ENCODE measurements at regions not wholly inside any gene's neighbourhood (a gene's known extent, or its start where the extent isn't known, plus 50 kb on each side); places are given as distances from the start of the nearest gene placed in this dataset.

DNA sequence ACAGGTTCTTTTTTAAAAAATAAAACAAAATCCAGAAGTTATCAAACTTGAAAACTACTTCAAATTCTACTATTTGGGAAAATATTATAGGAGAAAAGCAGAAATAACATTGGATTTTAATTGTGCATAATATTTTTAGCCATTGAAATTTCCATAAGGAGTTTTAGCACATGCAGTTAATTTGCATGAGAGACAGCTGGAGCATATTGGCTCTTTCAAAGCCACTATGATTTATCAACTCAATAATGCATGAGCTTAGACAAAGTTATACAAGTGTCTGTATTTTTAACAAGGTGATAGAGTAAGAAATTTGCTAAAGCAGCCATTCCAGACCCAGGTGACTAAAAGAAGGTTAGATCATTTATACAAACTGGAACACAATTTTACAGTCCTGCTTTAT, 189.0 kb upstream of the TFAP2D start:
- Histone ChIP-seq H3K4me1 (ENCODE audit: insufficient read depth, low read length) (no peaks in the 10 kb centered on the region), H3K36me3 (ENCODE audit: insufficient read depth, low read length) (no peaks in the 10 kb centered on the region), H3K27me3 (ENCODE audit: insufficient read depth, low read length) (no peaks in the 10 kb centered on the region), H3K4me2 (ENCODE audit: insufficient read depth, low read length) (no peak overlapping the region), H4K20me1 (ENCODE audit: insufficient read depth, low read length) (no peaks in the 10 kb centered on the region), H3K27ac (ENCODE audit: low read depth, low read length) (no peak overlapping the region), H3K9me3 (ENCODE audit: low read depth, low read length) (no peaks in the 10 kb centered on the region), H2AFZ (ENCODE audit: low read length) (no peak overlapping the region), H3K79me2 (ENCODE audit: insufficient read depth, low read length) (no peaks in the 10 kb centered on the region), H3K4me3 (ENCODE audit: insufficient read depth, low read length) (no peak overlapping the region)
- TF ChIP-seq, protein P1, sequence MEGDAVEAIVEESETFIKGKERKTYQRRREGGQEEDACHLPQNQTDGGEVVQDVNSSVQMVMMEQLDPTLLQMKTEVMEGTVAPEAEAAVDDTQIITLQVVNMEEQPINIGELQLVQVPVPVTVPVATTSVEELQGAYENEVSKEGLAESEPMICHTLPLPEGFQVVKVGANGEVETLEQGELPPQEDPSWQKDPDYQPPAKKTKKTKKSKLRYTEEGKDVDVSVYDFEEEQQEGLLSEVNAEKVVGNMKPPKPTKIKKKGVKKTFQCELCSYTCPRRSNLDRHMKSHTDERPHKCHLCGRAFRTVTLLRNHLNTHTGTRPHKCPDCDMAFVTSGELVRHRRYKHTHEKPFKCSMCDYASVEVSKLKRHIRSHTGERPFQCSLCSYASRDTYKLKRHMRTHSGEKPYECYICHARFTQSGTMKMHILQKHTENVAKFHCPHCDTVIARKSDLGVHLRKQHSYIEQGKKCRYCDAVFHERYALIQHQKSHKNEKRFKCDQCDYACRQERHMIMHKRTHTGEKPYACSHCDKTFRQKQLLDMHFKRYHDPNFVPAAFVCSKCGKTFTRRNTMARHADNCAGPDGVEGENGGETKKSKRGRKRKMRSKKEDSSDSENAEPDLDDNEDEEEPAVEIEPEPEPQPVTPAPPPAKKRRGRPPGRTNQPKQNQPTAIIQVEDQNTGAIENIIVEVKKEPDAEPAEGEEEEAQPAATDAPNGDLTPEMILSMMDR (IDR thresholded peaks at IDR 0.05; ENCODE audit: extremely low read depth, low read depth, low read length) = no peak
- no peak for DNase-seq (ENCODE audit: insufficient read length, low spot score, missing footprints)

DNA sequence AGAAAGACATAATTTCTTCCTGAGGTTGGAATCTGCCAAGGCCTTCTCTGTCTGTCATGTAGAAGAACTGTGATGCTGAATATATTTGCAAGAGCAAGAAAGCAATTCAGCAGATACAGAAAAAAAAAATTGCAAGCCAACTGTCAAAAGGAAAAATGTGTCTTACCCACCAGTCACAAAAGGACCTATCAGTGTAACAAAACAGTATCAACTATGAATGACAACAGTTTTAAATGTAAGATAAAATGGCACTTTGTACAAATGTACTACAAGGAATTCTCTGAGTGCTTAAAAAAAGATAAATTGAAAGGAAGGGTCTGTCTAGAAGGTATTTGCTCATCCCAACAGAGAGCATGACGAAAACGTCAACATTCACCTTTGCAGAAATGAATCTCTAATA, 185.3 kb upstream of the TFAP2D start:
- H3K79me2 ChIP-seq (ENCODE audit: insufficient read depth, low read length) = no peaks in the 10 kb centered on the region
- H3K4me3 ChIP-seq (ENCODE audit: insufficient read depth, low read length) = no peak overlapping the region
- no peaks in the 10 kb centered on the region for H3K4me1 ChIP-seq (ENCODE audit: insufficient read depth, low read length)
- no peak overlapping the region for H3K4me2 ChIP-seq (ENCODE audit: insufficient read depth, low read length)
- no peaks in the 10 kb centered on the region for H4K20me1 ChIP-seq (ENCODE audit: insufficient read depth, low read length)
- TF ChIP-seq, protein P1 (IDR thresholded peaks at IDR 0.05; ENCODE audit: extremely low read depth, low read depth, low read length) = no peak
- no peak for DNase-seq (ENCODE audit: insufficient read length, low spot score, missing footprints)
- no peak overlapping the region for H2AFZ ChIP-seq (ENCODE audit: low read length)
- no peak overlapping the region for H3K27ac ChIP-seq (ENCODE audit: low read depth, low read length)
- H3K9me3 ChIP-seq (ENCODE audit: low read depth, low read length) = no peaks in the 10 kb centered on the region
- H3K27me3 ChIP-seq (ENCODE audit: insufficient read depth, low read length) = no peaks in the 10 kb centered on the region
- no peaks in the 10 kb centered on the region for H3K36me3 ChIP-seq (ENCODE audit: insufficient read depth, low read length)

DNA sequence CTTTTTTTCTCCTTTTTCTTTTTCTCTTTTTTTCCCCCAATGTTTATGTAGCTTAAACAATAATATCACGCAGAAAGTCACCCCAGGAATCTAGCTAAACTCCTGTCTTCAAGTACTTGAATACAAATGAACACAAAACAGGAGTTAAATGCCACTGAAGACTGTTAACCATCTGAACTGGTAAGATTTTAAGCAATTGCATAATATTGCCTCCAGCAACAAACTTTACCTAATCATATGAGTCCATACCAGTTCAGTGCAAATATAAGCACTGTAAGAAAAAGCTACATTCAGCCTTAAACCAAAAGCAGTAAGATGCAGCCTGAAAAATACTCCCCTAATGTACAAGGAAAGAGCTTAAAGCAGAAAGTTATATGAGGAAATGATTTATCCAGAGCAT, 173.9 kb upstream of the TFAP2D start:
- no peaks in the 10 kb centered on the region for H3K9me3 ChIP-seq (ENCODE audit: low read depth, low read length)
- H3K27ac ChIP-seq (ENCODE audit: low read depth, low read length) = no peak overlapping the region
- no peaks in the 10 kb centered on the region for H3K4me1 ChIP-seq (ENCODE audit: insufficient read depth, low read length)
- H3K79me2 ChIP-seq (ENCODE audit: insufficient read depth, low read length) = no peaks in the 10 kb centered on the region
- H3K4me3 ChIP-seq (ENCODE audit: insufficient read depth, low read length) = no peak overlapping the region
- H3K36me3 ChIP-seq (ENCODE audit: insufficient read depth, low read length) = no peaks in the 10 kb centered on the region
- no peaks in the 10 kb centered on the region for H3K27me3 ChIP-seq (ENCODE audit: insufficient read depth, low read length)
- TF ChIP-seq, protein P1 (IDR thresholded peaks at IDR 0.05; ENCODE audit: extremely low read depth, low read depth, low read length) = no peak
- DNase-seq (ENCODE audit: insufficient read length, low spot score, missing footprints) = no peak
- H4K20me1 ChIP-seq (ENCODE audit: insufficient read depth, low read length) = no peaks in the 10 kb centered on the region
- no peak overlapping the region for H2AFZ ChIP-seq (ENCODE audit: low read length)
- no peak overlapping the region for H3K4me2 ChIP-seq (ENCODE audit: insufficient read depth, low read length)

DNA sequence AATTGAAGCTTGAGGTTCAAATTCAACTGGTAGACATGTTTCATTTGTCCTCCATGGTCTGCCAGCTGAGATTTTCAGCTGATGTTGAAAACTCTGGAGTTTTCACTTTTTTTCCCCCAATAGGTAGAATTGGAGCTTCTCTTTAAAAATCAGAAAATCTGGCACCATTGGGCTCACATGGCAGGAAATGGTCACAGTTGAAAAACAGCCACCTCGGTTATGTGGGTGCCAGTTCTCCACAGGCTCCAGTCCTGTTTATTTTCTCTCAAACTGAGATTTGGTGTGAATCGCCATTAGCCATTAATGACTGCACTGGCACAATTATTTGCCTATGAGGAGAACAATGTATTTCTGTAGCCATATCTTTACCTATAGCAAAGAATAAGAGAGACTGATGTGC, 171.4 kb upstream of the TFAP2D start:
- Histone ChIP-seq H3K4me3 (ENCODE audit: insufficient read depth, low read length) (no peak overlapping the region), H3K4me1 (ENCODE audit: insufficient read depth, low read length) (no peaks in the 10 kb centered on the region), H3K27ac (ENCODE audit: low read depth, low read length) (no peak overlapping the region), H2AFZ (ENCODE audit: low read length) (no peak overlapping the region), H4K20me1 (ENCODE audit: insufficient read depth, low read length) (no peaks in the 10 kb centered on the region), H3K36me3 (ENCODE audit: insufficient read depth, low read length) (no peaks in the 10 kb centered on the region), H3K9me3 (ENCODE audit: low read depth, low read length) (no peaks in the 10 kb centered on the region), H3K27me3 (ENCODE audit: insufficient read depth, low read length) (no peaks in the 10 kb centered on the region), H3K79me2 (ENCODE audit: insufficient read depth, low read length) (no peaks in the 10 kb centered on the region), H3K4me2 (ENCODE audit: insufficient read depth, low read length) (no peak overlapping the region)
- TF ChIP-seq, protein P1 (IDR thresholded peaks at IDR 0.05; ENCODE audit: extremely low read depth, low read depth, low read length) = no peak
- DNase-seq (ENCODE audit: insufficient read length, low spot score, missing footprints) = peak; percentile 50

Data from osteoblast (primary cell).